BLaER1 treated with 17β-estradiol and CSF1 and Interleukin-3, amounts not matched to agents 10 nM and 100 nM (cell line): ENCODE measurements at regions not wholly inside any gene's neighbourhood (a gene's known extent, or its start where the extent isn't known, plus 50 kb on each side); places are given as distances from the start of the nearest gene placed in this dataset.
"Not testable (repeated sequence)": the region's sequence is repeated elsewhere in the genome, so short reads cannot be mapped to it uniquely, and the experiment has no call there.

Experiments used
- H3K27ac ChIP-seq, 11 experiments: shearing (Covaris generic); formaldehyde crosslinking; 2 replicates each; pipeline ENCODE4 v1.8.1; 2022
- H3K27me3 ChIP-seq, 11 experiments: shearing (Covaris generic); formaldehyde crosslinking; 2 replicates each; pipeline ENCODE4 v1.8.1; 2022
- H3K36me3 ChIP-seq, 11 experiments: shearing (Covaris generic); formaldehyde crosslinking; 2 replicates each; pipeline ENCODE4 v1.8.1; 2022
- H3K4me1 ChIP-seq, 10 experiments: shearing (Covaris generic); formaldehyde crosslinking; 2 replicates each; pipeline ENCODE4 v1.8.1; 2022
- H3K4me2 ChIP-seq, 11 experiments: shearing (Covaris generic); formaldehyde crosslinking; 2 replicates each; pipeline ENCODE4 v1.8.1; 2022
- H3K4me3 ChIP-seq, 10 experiments: shearing (Covaris generic); formaldehyde crosslinking; 2 replicates each; pipeline ENCODE4 v1.8.1; 2022
- H3K9ac ChIP-seq, 11 experiments: shearing (Covaris generic); formaldehyde crosslinking; 2 replicates each; pipeline ENCODE4 v1.8.1; 2022
- H3K9me3 ChIP-seq, 11 experiments: shearing (Covaris generic); formaldehyde crosslinking; replicated peaks in 1 of 11; 2 replicates each; pipeline ENCODE4 v1.8.1; 2022
- H4K20me1 ChIP-seq, 11 experiments: shearing (Covaris generic); formaldehyde crosslinking; 2 replicates each; pipeline ENCODE4 v1.8.1; 2022
- Cebpa-rat ChIP-seq, 11 experiments: shearing (Covaris generic); IDR thresholded peaks; 2 replicates each; pipeline ENCODE4 v1.8.1; 2022

GRCh38 chr5:122515210-122515609 lies 203.2 kb downstream of the SNCAIP start:
- H3K9ac ChIP-seq, H4K20me1 ChIP-seq, H3K36me3 ChIP-seq, H3K27me3 ChIP-seq, H3K9me3 ChIP-seq, H3K4me3 ChIP-seq, H3K27ac ChIP-seq, H3K4me2 ChIP-seq, H3K4me1 ChIP-seq: not testable (repeated sequence)

- H3K27ac ChIP-seq: no peak overlapping the region
- no peak overlapping the region for H3K4me2 ChIP-seq
- H3K4me3 ChIP-seq: no peak overlapping the region
- no peak for TF ChIP-seq Cebpa-rat (IDR thresholded peaks at IDR 0.05)
- no peaks in the 10 kb centered on the region for H3K27me3 ChIP-seq
- H3K9ac ChIP-seq: no peak overlapping the region
- H4K20me1 ChIP-seq: no peaks in the 10 kb centered on the region
- H3K9me3 ChIP-seq: no peaks in the 10 kb centered on the region
- H3K36me3 ChIP-seq: no peaks in the 10 kb centered on the region
- H3K4me1 ChIP-seq: no peaks in the 10 kb centered on the region
Observed at GRCh38 chr5:122515709-122516431, 203.8 kb downstream of the SNCAIP start.

GRCh38 chr5:122516432-122516743 lies 204.4 kb downstream of the SNCAIP start:
- H3K27ac ChIP-seq: no peak overlapping the region
- no peaks in the 10 kb centered on the region for H4K20me1 ChIP-seq
- no peak for TF ChIP-seq Cebpa-rat (IDR thresholded peaks at IDR 0.05)
- no peak overlapping the region for H3K9ac ChIP-seq
- no peaks in the 10 kb centered on the region for H3K27me3 ChIP-seq
- peaks cover 0 to 3% (median 0%) of the 10 kb centered on the region in 10 experiments; a peak in 1 of 20 replicates for H3K4me1 ChIP-seq
- no peak overlapping the region for H3K4me2 ChIP-seq
- H3K4me3 ChIP-seq: no peak overlapping the region
- H3K36me3 ChIP-seq: no peaks in the 10 kb centered on the region
- no peaks in the 10 kb centered on the region for H3K9me3 ChIP-seq

GRCh38 chr5:122517091-122517490 lies 205.1 kb downstream of the SNCAIP start:
- no peak overlapping the region for H3K4me3 ChIP-seq

DNA sequence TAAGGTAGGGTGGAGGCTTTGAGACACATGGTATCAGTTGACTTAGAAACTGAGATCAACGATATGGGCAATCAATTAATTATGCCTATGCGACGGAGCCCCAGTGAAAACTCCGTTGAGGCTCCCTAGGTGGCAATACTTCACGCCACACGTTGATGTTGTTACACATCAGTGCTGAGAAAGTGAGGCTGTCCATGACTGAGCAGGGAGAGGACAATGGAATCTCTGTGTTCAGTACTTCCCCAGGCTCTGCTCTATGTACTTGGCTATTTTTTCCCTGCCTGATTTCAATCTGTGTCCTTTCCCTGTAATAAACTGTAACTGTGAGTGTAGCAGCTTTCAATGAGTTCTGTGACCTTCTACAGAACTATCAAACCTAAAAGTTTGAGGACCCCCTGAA lies 211.7 kb downstream of the SNCAIP start:
- Histone ChIP-seq H3K27ac (no peak overlapping the region), H3K4me3 (no peak overlapping the region), H3K4me1 (peaks cover 0 to 5% (median 0%) of the 10 kb centered on the region in 10 experiments; a peak in 1 of 20 replicates), H3K9me3 (no peaks in the 10 kb centered on the region), H3K4me2 (no peak overlapping the region), H3K36me3 (no peaks in the 10 kb centered on the region), H3K9ac (no peak overlapping the region), H3K27me3 (no peaks in the 10 kb centered on the region), H4K20me1 (no peaks in the 10 kb centered on the region)
- TF ChIP-seq Cebpa-rat (IDR thresholded peaks at IDR 0.05): no peak

More at GRCh38 chr5:122517091-122517490, 205.1 kb downstream of the SNCAIP start:
- H3K9me3 ChIP-seq: no peaks in the 10 kb centered on the region
- H3K9ac ChIP-seq: no peak overlapping the region
- H3K27me3 ChIP-seq: no peaks in the 10 kb centered on the region
- H3K4me1 ChIP-seq: peaks cover 0 to 5% (median 0%) of the 10 kb centered on the region in 10 experiments; a peak in 1 of 20 replicates
- no peaks in the 10 kb centered on the region for H3K36me3 ChIP-seq
- TF ChIP-seq Cebpa-rat (IDR thresholded peaks at IDR 0.05): no peak
- H4K20me1 ChIP-seq: no peaks in the 10 kb centered on the region
- H3K4me2 ChIP-seq: no peak overlapping the region
- H3K27ac ChIP-seq: no peak overlapping the region

- Histone ChIP-seq H3K4me2 (no peak overlapping the region), H3K27ac (no peak overlapping the region), H3K36me3 (no peaks in the 10 kb centered on the region), H3K4me1 (no peaks in the 10 kb centered on the region), H3K27me3 (no peaks in the 10 kb centered on the region), H3K4me3 (no peak overlapping the region), H3K9ac (no peak overlapping the region), H3K9me3 (no peaks in the 10 kb centered on the region), H4K20me1 (no peaks in the 10 kb centered on the region)
- no peak for TF ChIP-seq Cebpa-rat (IDR thresholded peaks at IDR 0.05)
Observed at GRCh38 chr5:122527547-122527946, 215.5 kb downstream of the SNCAIP start.

- Histone ChIP-seq H4K20me1 (no peaks in the 10 kb centered on the region), H3K9me3 (no peaks in the 10 kb centered on the region), H3K4me2 (no peak overlapping the region), H3K4me3 (no peak overlapping the region), H3K9ac (no peak overlapping the region), H3K36me3 (no peaks in the 10 kb centered on the region), H3K4me1 (no peaks in the 10 kb centered on the region), H3K27ac (no peak overlapping the region), H3K27me3 (no peaks in the 10 kb centered on the region)
- TF ChIP-seq Cebpa-rat (IDR thresholded peaks at IDR 0.05): no peak
Observed at GRCh38 chr5:122532035-122532434, 220.0 kb downstream of the SNCAIP start.

- no peaks in the 10 kb centered on the region for H3K4me1 ChIP-seq
- H3K27me3 ChIP-seq: no peaks in the 10 kb centered on the region
Observed at GRCh38 chr5:122533825-122534224, 221.8 kb downstream of the SNCAIP start.

GRCh38 chr5:122534829-122535228 lies 222.8 kb downstream of the SNCAIP start:
- Histone ChIP-seq H4K20me1 (no peaks in the 10 kb centered on the region), H3K4me2 (no peak overlapping the region), H3K9me3 (no peaks in the 10 kb centered on the region), H3K27me3 (no peaks in the 10 kb centered on the region), H3K27ac (no peak overlapping the region), H3K36me3 (no peaks in the 10 kb centered on the region), H3K9ac (no peak overlapping the region), H3K4me1 (no peaks in the 10 kb centered on the region), H3K4me3 (no peak overlapping the region)
- no peak for TF ChIP-seq Cebpa-rat (IDR thresholded peaks at IDR 0.05)

More at GRCh38 chr5:122533825-122534224, 221.8 kb downstream of the SNCAIP start:
- Histone ChIP-seq H3K36me3 (no peaks in the 10 kb centered on the region), H3K4me2 (no peak overlapping the region), H3K9me3 (no peaks in the 10 kb centered on the region), H4K20me1 (no peaks in the 10 kb centered on the region), H3K9ac (no peak overlapping the region), H3K4me3 (no peak overlapping the region), H3K27ac (no peak overlapping the region)
- TF ChIP-seq Cebpa-rat (IDR thresholded peaks at IDR 0.05): no peak

DNA sequence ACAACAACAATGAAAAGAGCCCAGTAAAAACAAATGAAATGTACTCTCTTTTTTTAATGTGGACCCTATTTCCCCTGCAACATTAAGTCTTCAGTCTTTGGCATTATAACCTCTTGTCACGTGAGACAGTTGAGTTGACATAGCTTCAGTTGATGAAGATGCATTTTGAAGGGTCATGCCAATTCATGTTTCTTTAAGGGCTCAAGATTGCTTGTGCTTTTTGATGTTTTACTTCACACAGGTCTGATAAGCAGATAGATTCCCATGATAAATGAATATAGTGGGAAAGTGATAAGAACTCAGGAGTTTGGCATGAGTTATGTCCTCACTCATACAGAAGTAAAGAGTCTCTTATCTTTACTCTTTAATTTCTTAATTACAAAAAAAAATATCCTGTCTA lies 229.4 kb downstream of the SNCAIP start:
- no peak overlapping the region for H3K27ac ChIP-seq
- H3K27me3 ChIP-seq: no peaks in the 10 kb centered on the region
- no peak overlapping the region for H3K4me3 ChIP-seq
- no peaks in the 10 kb centered on the region for H3K9me3 ChIP-seq
- TF ChIP-seq Cebpa-rat (IDR thresholded peaks at IDR 0.05): no peak
- no peaks in the 10 kb centered on the region for H3K4me1 ChIP-seq
- H3K9ac ChIP-seq: no peak overlapping the region
- no peaks in the 10 kb centered on the region for H3K36me3 ChIP-seq
- no peak overlapping the region for H3K4me2 ChIP-seq
- H4K20me1 ChIP-seq: no peaks in the 10 kb centered on the region
